GDM1 (cell line): ENCODE measurements at regions not wholly inside any gene's neighbourhood (a gene's known extent, or its start where the extent isn't known, plus 50 kb on each side); places are given as distances from the start of the nearest gene placed in this dataset.
"Not testable (repeated sequence)": the region's sequence is repeated elsewhere in the genome, so short reads cannot be mapped to it uniquely, and the experiment has no call there.

Source experiments
- DNase-seq: peaks from one replicate; lab custom pipeline; 2025; lab: John Stamatoyannopoulos, UW

DNA sequence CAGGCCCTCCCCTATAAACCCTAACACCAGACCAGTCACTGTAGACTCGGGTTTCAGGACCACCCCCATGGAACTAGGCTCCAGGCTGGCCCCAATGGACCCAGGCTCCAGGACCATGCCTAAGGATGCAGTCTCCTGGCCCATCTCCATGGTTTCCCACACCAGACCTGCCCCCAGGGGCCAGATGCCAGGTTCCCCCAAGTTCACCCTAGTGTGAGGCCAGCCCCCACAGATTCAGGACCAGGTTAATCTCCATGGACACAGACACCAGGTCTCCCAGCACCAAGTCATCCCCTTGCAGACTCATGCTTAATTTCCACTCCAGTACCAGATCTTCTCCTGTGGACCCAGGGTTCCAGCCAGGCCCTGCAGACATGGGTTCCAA is 103.8 kb upstream of the LANCL2 start:
- no peak for DNase-seq

DNA sequence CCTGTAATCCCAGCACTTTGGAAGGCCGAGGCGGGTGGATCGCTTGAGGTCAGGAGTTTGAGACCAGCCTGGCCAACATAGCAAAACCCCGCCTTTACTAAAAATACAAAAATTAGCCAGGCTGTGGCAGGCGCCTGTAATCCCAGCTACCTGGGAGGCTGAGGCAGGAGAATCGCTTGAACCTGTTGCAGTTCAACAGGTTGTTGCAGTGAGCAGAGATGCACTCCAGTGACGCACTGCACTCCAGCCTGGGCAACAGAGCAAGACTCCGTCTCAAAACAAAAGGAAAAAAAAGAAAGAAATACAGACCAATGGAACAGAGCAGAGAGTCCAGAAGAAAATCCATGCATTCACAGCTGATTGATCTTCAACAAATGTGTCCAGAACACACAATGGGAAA is 99.8 kb upstream of the LANCL2 start:
- not testable (repeated sequence) for DNase-seq

DNA sequence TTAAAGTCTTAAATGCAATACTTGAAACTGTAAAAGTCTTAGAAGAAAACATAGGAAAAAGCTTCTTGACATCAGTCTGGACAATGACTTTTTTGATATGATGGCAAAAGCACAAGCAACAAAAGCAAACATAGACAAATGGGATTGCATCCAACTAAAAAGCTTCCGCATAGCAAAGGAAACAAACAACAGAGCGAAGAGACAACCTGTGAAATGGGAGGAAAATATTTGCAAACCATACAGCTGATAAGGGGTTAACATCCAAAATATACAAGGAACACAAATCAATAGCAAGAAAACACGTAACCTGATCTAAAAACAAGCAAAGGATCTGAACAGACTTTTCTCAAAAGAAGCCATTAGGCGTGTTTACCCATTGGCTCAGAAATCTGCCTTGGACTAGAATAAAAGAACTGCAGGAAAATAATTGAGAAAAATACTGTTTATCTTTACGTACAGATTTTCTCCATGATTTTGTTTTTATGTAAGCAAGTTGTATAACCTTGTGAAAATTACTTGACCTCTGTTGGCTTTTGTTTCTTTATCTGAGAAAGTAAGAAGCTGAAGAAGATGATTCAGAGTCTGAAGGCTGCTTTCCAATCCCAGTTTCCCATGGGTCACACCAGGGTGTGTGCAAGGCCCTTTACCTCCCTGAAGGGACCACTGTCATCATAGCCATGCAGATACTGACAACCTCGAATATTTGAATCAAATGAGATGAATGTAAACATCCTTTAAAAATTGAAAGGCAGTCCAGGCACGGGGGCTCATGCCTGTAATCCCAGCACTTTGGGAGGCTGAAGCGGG is 99.1 kb upstream of the LANCL2 start:
- DNase-seq = no peak

DNA sequence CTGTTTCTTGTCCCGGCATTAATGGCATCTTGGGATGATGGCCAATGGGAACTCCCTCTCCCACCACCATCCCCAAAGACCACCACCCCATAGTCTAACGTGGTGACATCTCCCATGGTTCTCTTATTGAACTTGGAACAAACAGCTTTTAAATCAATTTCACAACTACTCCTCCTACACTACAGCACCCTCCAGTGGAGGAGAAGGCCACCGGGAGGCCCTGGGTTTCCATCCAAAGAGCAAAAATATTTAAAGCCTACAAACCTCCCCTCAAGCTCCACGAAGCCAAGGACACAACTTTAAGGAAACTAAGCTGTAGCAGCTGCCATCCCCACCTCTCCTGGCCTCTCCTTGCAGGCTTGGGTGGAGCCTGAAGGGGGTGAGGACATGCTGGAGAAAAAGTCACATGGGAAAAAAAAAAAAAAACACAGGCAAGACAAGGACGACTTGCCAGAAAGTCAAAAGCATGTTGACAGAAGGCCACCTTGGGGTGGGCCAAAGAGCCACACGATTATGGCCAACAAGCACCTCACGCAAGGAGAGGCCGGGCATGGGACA is 94.0 kb upstream of the LANCL2 start:
- DNase-seq = no peak

DNA sequence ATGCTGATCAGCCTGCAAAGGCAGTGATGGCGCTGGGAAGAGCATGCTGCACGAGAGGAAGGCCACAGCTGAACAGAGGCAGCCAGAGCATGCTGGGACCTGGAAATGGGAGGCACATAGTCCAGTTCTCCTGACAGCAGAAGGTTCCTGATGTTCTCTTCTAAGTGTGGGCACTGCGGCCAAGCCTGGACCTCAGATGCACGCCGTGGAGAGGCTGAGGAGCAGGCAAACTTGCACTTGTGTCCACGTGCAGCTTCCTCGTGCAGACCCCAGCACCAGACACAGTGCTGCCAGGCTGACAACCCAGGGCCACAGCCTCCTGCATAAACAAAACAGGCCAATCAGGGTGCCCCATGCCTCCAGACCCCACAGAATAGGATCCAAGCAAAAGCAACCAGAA is 93.5 kb upstream of the LANCL2 start:
- DNase-seq = no peak

DNA sequence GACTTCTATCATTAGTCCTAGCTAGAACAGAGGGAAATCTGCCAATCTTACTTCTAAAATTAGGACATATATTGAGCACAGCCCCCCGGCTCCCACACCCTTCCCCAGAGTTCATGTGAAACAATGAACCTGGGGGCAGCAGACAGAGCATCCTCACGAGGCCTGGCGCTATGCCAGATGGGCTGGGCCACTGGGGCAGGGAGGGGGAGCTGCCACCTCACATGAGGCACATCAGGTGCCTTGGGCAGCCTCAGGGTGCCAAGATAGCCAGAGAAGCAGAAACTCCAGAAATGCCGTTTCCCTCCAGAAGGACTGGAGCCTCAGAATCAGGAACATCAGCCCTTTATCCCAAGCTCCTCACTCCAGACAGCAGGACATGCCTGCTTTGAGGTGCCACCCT is 92.8 kb upstream of the LANCL2 start:
- DNase-seq = no peak

DNA sequence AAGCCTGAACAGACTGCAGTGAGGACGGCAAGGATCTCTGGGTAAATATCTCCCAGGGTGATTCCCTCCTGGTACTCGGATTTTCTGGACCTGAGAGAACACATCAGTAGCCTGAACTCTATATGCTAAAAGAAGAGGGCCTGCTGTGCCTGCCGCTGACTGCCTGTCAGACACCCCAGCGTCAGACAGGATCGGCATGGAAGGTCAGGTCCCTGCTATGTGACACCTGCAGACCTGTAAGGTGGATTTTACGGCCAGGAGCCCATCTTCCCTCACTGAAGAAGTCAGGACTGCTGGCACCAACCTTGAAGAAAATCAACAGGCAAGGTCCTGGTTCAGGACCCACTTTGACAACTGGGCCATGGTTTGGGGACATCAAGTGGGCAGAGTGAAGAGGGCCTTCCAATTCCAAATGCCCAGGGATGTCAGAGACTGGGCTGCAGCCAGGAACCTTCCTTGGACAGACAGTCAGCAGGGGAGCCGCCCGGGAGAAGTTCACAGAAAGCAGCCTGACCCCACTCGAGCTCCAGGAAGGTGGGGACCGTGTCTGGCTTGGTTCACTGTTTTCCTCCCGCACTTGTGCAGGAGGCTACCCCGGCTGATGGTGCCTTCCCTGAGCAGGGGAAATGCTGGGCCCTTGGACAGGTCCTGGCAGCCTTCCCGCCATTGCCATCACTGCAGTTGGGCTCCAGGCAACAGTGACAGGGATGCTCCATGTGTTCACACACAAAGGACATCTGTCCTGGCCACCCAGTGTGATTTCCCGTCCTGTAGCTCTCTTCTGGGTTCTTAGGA is 91.8 kb upstream of the LANCL2 start:
- no peak for DNase-seq

DNA sequence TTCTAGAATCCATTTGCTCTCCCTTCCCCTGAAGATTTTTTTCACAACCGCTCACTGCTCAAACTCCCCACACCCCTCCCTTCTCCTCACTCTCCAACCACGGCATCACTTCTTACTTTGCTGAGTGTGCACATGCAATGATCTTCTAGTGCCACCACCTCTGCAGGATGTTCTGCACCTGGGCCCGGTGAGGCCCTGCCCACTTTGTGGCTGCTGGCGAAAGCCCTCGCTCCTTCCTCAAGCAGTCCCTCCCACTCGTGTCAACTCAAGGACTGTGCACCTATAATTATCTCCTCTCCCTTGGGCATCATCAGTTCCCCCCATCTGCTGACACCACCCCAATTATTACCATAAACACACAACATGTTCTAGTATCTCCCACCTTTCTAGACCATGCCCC is 91.0 kb upstream of the LANCL2 start:
- no peak for DNase-seq

DNA sequence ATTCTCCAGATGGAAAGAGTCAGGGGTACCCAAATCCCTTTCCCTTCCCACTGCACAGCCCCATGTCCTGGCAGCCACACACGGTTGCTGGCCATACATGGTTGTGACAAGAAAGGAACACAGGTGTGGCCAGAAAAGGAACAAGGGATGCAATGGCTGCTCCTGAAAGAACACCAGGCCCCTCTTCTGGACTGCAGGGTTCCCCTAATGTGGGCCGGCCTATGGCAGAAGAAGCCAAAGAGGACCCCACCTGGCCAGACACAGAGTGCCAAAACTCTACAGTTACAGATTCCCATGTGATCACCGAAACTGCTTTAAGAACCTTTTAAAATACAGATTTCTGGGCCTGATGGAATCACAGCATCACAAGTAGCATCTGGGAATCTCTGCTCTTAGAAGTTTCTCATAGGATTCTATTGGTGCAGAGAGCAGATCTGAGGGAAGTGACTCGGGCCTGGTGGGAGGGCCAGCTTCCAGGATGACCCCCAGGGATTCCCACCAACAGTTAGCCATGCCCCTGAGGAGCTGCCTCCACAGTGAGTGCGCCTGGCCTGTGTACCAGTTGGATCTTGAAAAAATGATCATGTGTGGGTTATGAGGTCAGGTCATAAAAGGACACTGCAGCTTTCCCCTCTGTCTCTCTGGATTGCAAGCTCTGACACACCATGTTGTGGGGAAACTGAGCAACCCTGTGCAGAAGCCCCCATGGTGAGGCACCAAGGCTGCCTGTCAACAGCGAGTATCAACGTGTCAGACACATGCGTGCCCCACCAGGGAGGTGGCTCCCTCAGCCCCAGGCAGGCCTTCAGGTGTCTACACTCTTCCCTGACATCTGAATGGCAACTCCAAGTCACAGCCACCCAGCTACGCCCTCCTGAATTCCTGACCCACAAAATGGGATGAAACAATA is 89.6 kb upstream of the LANCL2 start:
- DNase-seq = no peak

DNA sequence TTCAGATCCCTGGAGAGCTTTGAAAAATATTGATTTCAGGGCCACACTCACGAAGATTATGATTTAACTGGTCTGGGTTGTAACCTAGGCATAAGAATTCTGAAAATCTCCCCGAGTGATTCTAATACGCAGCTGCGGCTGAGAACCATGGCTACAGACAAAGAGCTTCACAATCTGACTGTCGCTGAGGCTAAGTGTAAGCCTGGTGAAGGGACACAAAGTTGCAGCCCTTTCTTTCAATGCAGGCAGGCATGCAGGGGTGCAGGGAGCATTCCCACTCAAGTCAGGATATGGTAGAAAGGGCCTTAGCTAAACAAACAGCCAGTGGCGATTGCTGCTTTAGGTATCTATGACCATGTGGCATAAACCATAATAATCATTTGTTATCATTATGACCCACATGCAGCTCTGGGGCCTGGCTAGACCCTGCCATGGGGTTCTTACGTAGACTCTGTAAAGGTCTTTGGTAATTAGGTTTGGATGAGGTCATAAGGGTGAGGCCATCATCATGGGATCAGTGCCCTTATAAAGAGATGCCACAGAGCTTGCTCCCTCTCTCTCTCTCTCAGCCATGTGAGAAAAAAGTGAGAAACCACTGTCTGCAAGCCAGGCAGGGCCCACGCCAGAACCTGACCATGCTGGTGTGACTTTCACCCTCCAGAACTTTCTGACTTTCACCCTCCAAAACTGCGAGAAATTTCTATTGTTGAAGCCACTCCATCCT is 88.4 kb upstream of the LANCL2 start:
- DNase-seq = no peak

DNA sequence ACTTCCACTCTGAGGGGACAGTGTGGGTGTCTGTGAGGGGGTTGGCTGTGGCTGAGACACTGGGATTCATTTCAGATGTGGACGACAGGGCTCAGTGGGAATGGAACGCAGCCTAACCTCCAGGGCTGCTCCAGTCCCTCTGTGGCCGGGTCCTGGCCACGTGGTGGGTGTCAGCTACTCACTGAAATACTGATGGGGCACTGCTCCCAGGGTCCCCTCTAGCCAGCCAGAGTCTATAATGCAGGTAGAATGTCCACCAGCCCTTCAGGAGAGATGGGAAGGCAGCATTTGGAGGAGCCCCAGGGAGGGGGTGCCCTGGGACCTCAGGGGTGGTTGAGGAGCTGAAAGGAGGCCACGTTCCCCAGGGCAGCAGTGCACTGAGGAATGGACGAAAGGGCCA is 87.2 kb upstream of the LANCL2 start:
- no peak for DNase-seq

DNA sequence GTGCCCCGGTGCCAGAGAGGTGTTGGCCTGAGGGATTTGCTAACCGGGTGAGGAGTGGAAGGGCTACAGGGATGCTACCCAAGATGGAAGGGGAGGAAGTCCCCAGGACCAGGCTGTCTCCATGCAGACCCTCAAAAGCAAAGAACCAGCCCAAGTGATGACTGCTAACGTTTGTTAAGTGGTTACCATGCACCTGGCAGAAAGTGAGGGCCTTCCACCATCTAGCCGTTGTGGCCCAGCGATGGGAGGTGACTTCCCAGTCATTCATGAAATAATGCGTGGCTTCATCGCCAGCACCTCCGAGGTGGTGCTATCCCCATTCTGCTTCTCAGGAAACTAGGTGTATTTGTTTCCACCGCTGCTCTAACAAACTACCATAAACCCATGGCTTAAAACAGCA is 86.8 kb upstream of the LANCL2 start:
- no peak for DNase-seq

DNA sequence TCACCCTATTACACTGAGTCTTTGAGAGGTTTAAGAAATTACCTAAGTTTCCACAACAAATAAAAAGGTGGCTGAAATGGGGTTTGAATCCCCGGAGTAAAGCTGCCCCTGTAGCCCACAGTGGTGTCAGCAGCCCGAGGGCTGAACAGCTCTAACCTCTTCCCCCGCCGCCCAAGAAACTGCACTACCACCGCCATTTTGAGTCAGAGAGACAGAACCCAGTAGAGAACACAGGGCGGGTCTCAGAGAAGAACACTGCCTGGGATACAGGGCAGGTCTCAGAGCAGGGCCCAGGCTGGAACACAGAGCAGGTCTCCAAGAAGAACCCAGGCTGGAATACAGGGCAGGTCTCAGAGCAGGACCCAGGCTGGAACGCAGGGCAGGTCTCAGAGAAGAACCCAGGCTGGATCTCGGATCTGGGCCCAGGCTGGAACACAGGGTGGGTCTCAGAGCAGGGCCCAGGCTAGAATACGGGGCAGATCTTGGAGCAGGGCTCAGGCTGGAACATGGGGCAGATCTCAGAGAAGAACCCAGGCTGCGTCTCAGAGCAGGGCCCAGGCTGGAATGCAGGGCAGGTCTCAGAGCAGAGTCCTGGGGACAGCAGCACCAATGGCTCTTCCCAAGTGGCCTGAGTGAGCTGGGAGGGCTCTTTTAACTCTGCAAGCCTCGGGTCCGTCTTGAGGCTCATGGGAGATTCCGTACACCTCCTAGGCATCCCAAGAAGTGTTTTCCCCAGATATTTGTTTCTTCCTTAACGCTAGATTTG is 85.9 kb upstream of the LANCL2 start:
- DNase-seq = no peak

DNA sequence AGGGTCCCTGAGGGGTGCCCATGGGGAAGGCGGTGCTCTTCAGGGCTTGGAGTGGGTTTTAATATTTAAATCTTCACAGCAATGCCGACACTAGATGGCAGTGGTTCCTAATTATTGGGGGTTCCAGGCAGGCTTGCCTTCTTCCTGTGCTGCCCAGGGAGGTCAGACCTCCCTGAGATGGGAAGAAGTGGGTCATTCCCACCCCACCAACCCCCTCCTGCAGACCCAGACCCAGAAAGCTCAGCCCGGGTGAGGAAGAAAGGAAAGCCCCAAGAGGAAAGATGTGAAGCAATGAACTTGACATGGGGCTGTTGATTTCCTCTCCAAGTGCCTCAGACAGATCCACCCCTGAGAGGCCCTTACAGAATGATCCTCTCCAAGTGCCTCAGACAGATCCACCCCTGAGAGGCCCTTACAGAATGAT is 85.1 kb upstream of the LANCL2 start:
- DNase-seq = peak; percentile 29

DNA sequence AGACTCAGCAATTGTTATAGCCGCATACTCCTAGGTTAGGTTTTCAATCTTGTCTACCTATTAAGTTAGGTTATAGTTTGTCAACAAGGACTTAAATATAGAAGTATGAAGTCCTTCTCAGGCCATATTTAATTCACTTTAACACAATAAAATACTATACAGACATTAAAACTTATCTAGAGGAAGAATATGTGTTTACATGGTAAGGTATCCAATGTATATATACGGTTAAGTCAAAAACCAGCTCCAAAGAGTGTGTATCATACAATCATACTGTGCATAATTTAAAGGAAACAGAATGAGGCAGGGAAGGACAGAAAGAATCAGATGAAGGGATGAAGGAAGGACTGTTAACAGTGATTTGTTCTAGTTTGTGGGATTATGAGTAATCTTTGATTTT is 79.5 kb upstream of the LANCL2 start:
- DNase-seq = no peak

DNA sequence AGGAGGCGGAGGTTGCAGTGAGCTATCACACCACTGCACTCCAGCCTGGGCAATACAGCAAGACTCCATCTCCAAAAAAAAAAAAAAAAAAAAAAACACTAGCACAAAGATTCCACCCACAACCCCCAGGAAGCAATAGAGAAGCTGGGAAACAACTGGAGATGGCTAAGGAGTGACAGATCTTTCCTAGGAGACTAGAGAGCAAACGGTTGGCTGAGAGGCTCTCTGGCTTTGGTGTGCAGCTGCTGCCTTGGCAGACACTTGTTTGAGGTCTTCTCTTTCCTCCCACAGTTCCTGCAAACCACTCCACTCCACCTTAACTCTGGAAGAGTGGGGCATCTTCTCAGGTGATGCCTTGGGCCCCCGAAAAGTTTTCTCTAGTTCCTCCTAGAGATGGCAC is 78.5 kb upstream of the LANCL2 start:
- DNase-seq = no peak

DNA sequence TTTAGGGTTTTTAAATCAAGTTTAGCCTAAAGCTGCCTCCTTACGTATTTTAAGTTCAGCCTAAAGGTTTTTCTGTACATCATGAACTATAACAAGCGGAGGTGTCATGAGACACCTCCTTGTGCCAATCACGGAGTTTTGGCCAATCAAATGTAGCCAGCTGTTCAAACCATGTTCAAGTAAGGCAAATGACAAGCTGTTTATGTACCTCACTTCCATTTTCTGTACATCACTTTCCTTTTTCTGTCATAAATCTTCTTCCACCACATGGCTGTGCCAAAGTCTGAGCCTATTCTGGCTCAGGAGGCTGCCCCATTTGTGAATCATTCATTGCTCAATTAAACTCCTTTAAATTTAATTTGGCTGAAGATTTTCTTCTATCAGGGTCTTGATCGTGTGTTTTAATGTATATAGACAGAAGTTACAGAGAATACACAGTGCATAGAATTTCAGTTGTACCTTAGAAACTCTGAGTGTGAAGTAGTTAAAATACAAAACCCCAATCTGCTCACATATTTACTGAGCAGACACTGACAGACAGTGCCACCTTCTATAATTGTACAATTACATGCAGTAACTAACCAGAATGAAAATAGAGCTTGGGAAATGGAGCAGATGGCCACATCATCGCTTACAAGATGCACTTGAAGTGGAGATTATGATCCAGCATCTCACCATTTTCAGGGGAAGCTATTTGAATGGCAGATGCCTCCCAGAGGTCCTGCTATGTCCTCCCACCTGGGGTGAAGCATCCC is 76.9 kb upstream of the LANCL2 start:
- no peak for DNase-seq

DNA sequence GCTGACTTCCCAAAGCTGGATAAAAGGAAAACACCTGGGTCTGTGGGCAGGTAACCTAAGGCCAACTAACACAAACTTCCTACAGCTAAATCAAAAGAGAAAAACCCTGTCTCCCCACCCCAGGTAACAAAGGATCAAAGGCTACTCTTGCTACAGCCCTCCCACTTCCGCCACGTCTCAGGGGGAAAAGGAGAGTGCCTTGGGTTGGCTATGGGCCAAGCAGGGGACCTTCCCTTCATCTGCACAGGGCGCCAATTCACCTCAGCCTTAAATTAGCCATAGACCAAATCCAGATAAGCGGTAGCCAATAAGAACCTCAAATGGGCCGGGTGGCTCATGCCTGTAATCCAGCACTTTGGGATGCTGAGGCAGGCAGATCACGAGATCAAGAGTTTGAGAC is 69.1 kb upstream of the LANCL2 start:
- no peak for DNase-seq

DNA sequence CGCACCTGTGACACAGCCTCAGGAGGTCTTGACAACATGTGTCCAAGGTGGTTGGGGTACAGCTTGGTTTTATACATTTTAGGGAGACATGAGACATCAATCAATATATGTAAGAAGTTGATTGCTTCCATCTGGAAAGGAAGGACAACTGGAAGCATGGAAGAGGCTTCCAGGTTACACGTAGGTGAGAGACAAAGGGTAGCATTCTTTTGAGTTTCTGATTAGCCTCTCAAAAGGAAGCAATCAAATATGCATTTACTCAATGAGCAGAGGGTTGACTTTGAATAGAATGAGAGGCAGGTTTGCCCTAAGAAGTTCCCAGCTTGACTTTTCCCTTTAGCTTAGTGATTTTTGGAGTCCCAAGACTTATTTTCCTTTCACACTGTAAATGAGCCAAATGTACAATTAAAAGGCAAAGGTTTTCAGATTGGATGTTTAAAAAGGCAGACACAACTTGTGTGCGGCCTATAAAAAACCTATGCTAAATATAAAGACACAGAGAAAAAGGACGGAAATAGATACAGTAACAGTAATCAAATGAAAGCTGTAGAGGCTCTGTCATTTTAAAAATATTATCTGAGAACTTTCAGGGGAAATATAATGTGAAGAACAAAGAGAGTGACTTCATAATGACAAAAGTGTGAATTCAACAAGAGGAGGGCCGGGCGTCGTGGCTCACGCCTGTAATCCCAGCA is 65.7 kb upstream of the LANCL2 start:
- no peak for DNase-seq
